IPS DF 6.9 (cell line): ENCODE measurements at regions not wholly inside any gene's neighbourhood (a gene's known extent, or its start where the extent isn't known, plus 50 kb on each side); places are given as distances from the start of the nearest gene placed in this dataset.
A peak's percentile ranks its signal among the peaks of the same experiment; 100 is the strongest.

Experiments
- DNase-seq: peaks from one replicate; pipeline ENCODE4 v3.0.0-alpha.2; 2013; ENCODE audit warnings: low read depth, low spot score
- H3K27ac ChIP-seq: one replicate; pipeline ENCODE4 v1.5.1; 2013; ENCODE audit warnings: low read length, control low read depth
- H3K27me3 ChIP-seq: 2 replicates; pipeline ENCODE4 v1.6.1; 2013; ENCODE audit warnings: mild to moderate bottlenecking, low read length; ENCODE audit not compliant: control insufficient read depth, insufficient read depth
- H3K36me3 ChIP-seq: 2 replicates; pipeline ENCODE4 v1.6.1; 2013; ENCODE audit warnings: low read length; ENCODE audit not compliant: control insufficient read depth, insufficient read depth
- H3K4me1 ChIP-seq: 2 replicates; pipeline ENCODE4 v1.6.1; 2013; ENCODE audit warnings: low read length; ENCODE audit not compliant: control insufficient read depth, insufficient read depth
- H3K4me3 ChIP-seq: 2 replicates; pipeline ENCODE4 v1.5.1; 2013; ENCODE audit warnings: mild to moderate bottlenecking, low read length
- H3K9me3 ChIP-seq: 2 replicates; pipeline ENCODE4 v1.6.1; 2013; ENCODE audit warnings: low read length, inconsistent platforms; ENCODE audit not compliant: control insufficient read depth, insufficient read depth
- WGBS: extraction: QIAGEN DNeasy Blood & Tissue Kit; methylation state at CpG from one replicate; pipeline ENCODE4 v1.1.7; 2013; ENCODE audit warnings: mixed read lengths, missing lambda C conversion rate; ENCODE audit not compliant: insufficient read length, insufficient coverage; 5-methylcytosine and 5-hydroxymethylcytosine counted together

DNA sequence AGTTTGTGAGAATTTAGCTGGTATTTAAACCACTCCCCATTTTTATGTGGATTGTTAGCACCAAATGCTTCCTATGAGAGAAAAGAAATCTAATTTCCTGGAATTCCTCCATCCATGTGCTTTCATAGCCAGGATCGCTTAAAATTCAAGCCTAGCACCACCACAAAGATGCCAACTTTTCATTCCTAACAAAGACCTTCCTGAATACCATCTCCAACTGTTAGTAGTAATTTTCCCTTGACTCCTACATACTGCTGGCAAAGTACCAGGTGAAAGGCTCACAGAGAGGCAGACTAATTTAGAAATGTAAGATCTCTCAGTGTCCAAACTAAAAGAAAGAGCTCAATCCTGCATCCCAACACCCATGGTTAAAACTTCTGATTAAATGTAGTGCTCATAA lies 386.3 kb downstream of the KCTD12 start:
- no CpG with 5 or more reads among the region's 1 CpG for WGBS
- no peak for DNase-seq
- H3K4me3 ChIP-seq = no peak overlapping the region
- H3K27me3 ChIP-seq = no peaks in the 10 kb centered on the region
- H3K4me1 ChIP-seq = no peaks in the 10 kb centered on the region
- no peaks in the 10 kb centered on the region for H3K9me3 ChIP-seq
- no peaks in the 10 kb centered on the region for H3K36me3 ChIP-seq
- no peak overlapping the region for H3K27ac ChIP-seq

DNA sequence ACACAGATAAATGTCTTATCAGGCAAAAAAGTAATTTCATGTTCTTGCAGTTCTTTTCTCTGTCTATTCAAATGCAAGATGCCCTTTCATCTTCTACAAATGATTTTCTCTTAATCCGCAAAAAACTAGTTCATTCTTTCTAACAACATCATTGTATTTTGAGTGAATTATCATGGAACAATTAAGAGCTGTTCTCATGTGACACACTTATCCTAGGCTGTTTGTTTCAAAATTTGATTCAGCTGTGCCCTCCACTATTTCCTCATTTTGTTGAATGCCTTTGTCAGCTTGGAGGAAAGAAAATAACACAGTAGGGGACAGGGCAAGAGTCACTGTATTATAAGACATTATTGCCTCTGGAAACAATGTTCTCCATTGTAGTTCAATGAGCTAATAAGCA lies 396.9 kb downstream of the KCTD12 start:
- no peak overlapping the region for H3K4me3 ChIP-seq
- no peaks in the 10 kb centered on the region for H3K27me3 ChIP-seq
- WGBS = 100% methylated on average over 1 of the region's 1 CpG
- no peaks in the 10 kb centered on the region for H3K9me3 ChIP-seq
- H3K36me3 ChIP-seq = no peaks in the 10 kb centered on the region
- no peak for DNase-seq
- no peaks in the 10 kb centered on the region for H3K4me1 ChIP-seq
- H3K27ac ChIP-seq = no peak overlapping the region

DNA sequence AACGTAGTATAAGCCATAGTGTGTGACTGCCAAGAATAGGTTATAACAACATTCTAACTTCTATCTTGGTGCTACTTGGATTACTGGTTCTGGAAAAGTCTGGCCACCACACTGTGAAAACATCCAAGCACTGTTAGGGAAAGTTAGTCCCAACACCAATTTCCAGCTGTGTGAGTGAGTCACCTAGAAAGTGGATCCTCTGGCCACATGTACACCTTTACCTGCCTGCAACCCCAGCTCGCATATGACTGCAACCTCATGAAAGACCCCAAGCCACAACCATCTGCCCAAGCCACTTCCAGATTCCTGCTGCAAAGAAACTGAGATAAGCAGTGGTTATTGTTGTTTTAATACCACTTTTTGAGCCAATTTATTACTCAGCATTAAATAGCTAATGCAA lies 404.5 kb downstream of the KCTD12 start:
- WGBS = no CpG with 5 or more reads among the region's 2 CpGs
- no peaks in the 10 kb centered on the region for H3K4me1 ChIP-seq
- H3K9me3 ChIP-seq = no peaks in the 10 kb centered on the region
- no peak for DNase-seq
- no peak overlapping the region for H3K4me3 ChIP-seq
- H3K36me3 ChIP-seq = no peaks in the 10 kb centered on the region
- H3K27me3 ChIP-seq = no peaks in the 10 kb centered on the region
- no peak overlapping the region for H3K27ac ChIP-seq

DNA sequence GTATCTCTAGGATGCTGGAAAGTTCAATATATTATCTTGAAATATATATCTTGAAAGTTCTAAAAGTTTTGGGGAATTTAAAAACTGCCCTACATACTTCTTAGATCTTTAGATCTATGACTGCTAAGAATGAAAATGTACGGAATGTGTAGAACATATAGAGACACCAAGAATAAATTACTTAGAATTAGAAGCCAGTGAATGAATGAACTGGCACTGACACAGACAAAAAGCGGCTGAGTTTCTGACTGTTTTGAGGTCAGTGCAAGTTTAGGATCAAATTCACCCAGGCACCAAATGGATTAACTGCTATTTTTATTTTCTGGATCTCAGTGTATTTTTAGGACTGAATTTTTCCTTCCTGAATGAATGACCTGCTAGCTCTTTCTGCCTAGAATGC lies 411.2 kb downstream of the KCTD12 start:
- WGBS = no CpG with 5 or more reads among the region's 2 CpGs
- H3K4me1 ChIP-seq = no peaks in the 10 kb centered on the region
- no peaks in the 10 kb centered on the region for H3K36me3 ChIP-seq
- no peak overlapping the region for H3K4me3 ChIP-seq
- no peaks in the 10 kb centered on the region for H3K27me3 ChIP-seq
- no peak overlapping the region for H3K27ac ChIP-seq
- no peak for DNase-seq
- H3K9me3 ChIP-seq = no peaks in the 10 kb centered on the region

DNA sequence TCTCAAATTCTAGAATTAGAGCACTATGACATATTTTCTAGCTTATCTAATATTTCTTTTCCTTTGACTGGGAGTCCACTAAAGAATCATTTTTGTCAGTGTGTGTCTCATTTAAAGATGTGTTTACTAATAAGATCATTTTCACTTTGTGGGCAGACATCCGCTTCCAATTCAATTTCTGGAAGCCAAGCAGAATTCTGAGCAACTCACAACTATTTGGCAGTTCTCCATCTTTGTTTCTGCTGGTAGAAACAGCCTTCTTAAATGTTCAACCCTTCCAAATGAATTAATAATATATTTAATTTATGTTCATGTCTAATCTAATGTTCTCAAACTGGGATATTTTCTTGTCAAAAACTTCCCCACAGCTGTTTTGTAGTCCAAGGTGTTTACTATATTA lies 411.8 kb downstream of the KCTD12 start:
- H3K4me3 ChIP-seq = no peak overlapping the region
- DNase-seq = no peak
- no peaks in the 10 kb centered on the region for H3K4me1 ChIP-seq
- no peaks in the 10 kb centered on the region for H3K27me3 ChIP-seq
- H3K27ac ChIP-seq = no peak overlapping the region
- no CpG with 5 or more reads among the region's 1 CpG for WGBS
- no peaks in the 10 kb centered on the region for H3K36me3 ChIP-seq
- H3K9me3 ChIP-seq = no peaks in the 10 kb centered on the region

DNA sequence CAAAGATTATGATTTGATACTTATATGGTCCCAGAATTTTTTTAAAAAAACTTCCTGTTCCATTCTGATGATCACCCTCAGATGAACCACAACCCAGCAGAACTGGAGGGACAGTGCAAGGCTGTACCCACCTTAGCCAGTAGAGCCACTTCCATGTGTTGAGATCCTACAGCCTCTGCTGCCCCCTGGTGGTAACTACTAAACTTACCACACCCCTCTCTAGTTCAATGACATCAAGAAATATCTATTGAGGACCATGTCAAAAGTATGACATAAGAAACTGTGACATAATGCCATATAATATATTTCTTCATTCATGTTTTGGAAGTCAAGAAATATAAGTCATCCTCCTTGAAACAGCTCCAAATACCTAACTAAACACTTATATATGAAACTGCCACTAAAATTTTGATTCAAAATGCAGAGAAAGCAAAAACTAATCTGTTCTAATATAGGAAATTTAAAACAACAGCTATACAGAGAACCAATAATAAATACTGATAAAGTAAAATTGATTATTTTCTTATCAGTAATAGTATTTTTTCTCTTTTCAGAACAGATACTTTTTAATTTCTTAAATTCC lies 412.6 kb downstream of the KCTD12 start:
- Histone ChIP-seq H3K9me3 (no peaks in the 10 kb centered on the region), H3K27me3 (no peaks in the 10 kb centered on the region), H3K36me3 (no peaks in the 10 kb centered on the region), H3K4me3 (no peak overlapping the region), H3K4me1 (no peaks in the 10 kb centered on the region), H3K27ac (no peak overlapping the region)
- DNase-seq = peak; percentile 70

DNA sequence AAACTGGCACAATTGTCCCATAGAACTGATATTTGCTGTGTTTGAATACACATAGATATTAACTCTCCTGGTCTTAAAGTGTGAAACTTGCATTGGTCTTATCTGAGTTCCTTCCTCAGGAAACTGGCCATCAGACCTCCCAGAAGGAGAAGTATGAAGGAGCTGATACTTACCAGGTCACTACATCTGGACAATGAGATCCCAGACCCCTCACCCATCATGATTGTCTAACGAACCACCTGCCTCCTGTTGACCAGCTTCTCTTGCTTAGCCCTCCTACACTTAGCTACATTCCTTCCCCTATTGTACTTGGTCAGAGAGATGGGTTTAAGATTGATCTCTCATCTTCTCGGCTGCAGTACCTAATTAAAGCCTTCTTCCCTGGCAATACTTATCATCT lies 413.3 kb downstream of the KCTD12 start:
- Histone ChIP-seq H3K27ac (no peak overlapping the region), H3K9me3 (no peaks in the 10 kb centered on the region), H3K27me3 (no peaks in the 10 kb centered on the region), H3K4me1 (no peaks in the 10 kb centered on the region), H3K36me3 (no peaks in the 10 kb centered on the region), H3K4me3 (no peak overlapping the region)
- DNase-seq = no peak
- no CpG with 5 or more reads among the region's 2 CpGs for WGBS

DNA sequence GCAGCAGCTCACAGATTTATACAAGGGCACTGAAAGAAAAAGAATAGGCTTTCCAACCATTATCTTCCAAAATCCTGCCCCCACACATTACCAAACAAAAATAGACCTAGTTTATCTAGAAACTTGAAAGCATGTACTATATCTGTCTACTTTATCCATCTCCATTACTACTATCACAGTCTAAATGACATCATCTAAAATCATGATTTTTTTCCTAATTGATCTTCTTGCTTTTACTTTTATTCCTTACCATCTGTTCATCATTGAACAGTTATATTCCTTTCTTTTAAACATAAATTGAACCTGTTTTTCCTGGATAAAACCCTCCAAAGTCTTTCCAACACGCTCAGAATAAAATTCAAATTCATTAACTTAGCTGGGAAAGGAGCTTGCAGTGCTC lies 414.7 kb downstream of the KCTD12 start:
- WGBS = no CpG with 5 or more reads among the region's 1 CpG
- peaks cover 1% of the 10 kb centered on the region; the same call in 1 of the 2 replicates for H3K4me1 ChIP-seq
- H3K9me3 ChIP-seq = no peaks in the 10 kb centered on the region
- no peaks in the 10 kb centered on the region for H3K27me3 ChIP-seq
- H3K36me3 ChIP-seq = no peaks in the 10 kb centered on the region
- H3K4me3 ChIP-seq = no peak overlapping the region
- no peak overlapping the region for H3K27ac ChIP-seq
- DNase-seq = no peak

DNA sequence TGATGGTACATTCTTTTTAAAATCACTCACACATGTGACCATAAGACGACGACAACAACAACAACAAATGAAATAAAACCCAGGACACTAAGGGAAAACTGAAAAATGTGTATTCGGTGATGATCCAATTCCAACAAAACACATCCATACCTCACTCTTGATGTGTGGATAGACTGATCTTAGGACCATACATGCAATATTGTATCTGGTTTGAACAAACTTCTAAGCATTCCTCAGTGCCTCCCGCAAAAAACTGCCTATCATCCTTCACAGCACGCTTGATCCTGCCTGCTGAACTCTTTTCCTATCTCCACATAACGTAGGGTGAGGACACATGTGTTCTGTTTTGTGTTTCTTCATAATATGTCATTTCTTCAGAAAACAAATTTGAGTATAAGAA lies 415.2 kb downstream of the KCTD12 start:
- no peaks in the 10 kb centered on the region for H3K27me3 ChIP-seq
- H3K4me3 ChIP-seq = no peak overlapping the region
- peaks cover 1% of the 10 kb centered on the region; the same call in 1 of the 2 replicates for H3K4me1 ChIP-seq
- no peak overlapping the region for H3K27ac ChIP-seq
- no peaks in the 10 kb centered on the region for H3K36me3 ChIP-seq
- no CpG with 5 or more reads among the region's 6 CpGs for WGBS
- no peaks in the 10 kb centered on the region for H3K9me3 ChIP-seq
- no peak for DNase-seq

DNA sequence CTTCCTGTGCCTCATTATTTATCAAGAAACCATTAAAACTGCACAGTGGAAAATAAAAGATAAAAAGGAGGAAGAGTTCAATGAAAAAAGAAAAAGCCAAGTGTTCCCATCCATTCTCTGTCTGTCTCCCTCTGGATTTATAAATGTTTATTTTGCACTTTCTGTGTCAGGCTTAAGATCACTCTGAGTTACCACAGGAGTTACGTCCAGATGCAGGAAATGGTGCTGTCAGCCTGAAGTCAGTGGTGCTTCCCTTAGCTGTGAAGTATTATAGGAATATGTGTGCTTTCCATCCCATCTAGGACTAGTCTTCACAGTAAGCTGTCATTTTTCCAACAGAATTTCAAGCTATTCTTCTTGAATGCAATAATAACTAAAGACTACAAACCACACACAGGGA lies 420.2 kb downstream of the KCTD12 start:
- H3K4me1 ChIP-seq = peaks cover 1% of the 10 kb centered on the region; the same call in 1 of the 2 replicates
- H3K27ac ChIP-seq = no peak overlapping the region
- no peaks in the 10 kb centered on the region for H3K27me3 ChIP-seq
- no peak for DNase-seq
- WGBS = no CpG with 5 or more reads among the region's 1 CpG
- H3K9me3 ChIP-seq = no peaks in the 10 kb centered on the region
- H3K4me3 ChIP-seq = no peak overlapping the region
- no peaks in the 10 kb centered on the region for H3K36me3 ChIP-seq

DNA sequence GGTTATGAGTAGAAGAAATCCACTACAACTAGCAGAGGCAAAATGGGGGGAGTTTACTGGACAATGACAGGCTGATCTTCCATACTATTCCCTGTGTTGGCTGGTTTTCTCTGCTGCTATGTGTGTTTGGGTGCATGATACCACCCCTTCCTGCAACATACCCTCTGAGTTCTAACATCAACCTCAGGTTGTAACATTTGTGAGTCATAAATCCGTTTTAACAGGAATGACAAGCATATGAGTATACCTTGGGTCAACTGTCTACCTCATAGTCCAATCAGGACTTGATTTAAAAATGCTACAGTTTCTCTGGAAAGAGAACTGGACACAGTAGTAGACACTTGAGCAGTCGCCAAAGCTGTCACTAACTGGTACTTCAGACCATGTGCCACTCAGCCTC lies 422.9 kb downstream of the KCTD12 start:
- DNase-seq = no peak
- no CpG with 5 or more reads among the region's 2 CpGs for whole genome bisulfite sequencing

More for the DNA sequence above, 422.9 kb downstream of the KCTD12 start:
- Histone ChIP-seq H3K4me3 (no peak overlapping the region), H3K27ac (no peak overlapping the region), H3K27me3 (no peaks in the 10 kb centered on the region), H3K9me3 (no peaks in the 10 kb centered on the region), H3K36me3 (no peaks in the 10 kb centered on the region), H3K4me1 (peaks cover 1% of the 10 kb centered on the region; the same call in 1 of the 2 replicates)
